IPS-18c (cell line): ENCODE measurements at regions not wholly inside any gene's neighbourhood (a gene's known extent, or its start where the extent isn't known, plus 50 kb on each side); places are given as distances from the start of the nearest gene placed in this dataset.

Experiments
- H3K4me3 ChIP-seq: 2 replicates; pipeline ENCODE4 v1.7.0; 2013; ENCODE audit warnings: low read depth, mild to moderate bottlenecking, low read length, moderate library complexity; ENCODE audit not compliant: insufficient read depth
- H3K9me3 ChIP-seq: one replicate; pipeline ENCODE4 v1.6.1; 2013; ENCODE audit warnings: mild to moderate bottlenecking, low read length, moderate library complexity; ENCODE audit not compliant: control insufficient read depth, insufficient read depth

GRCh38 chr9:87157366-87158031, 210.2 kb upstream of the GAS1 start:
- Histone ChIP-seq H3K9me3 (no peaks in the 10 kb centered on the region), H3K4me3 (no peak overlapping the region)

GRCh38 chr9:87158765-87159164, 211.5 kb upstream of the GAS1 start:
- H3K9me3 ChIP-seq = no peaks in the 10 kb centered on the region
- H3K4me3 ChIP-seq = no peak overlapping the region

GRCh38 chr9:87160148-87161102, 213.1 kb upstream of the GAS1 start:
- Histone ChIP-seq H3K9me3 (no peaks in the 10 kb centered on the region), H3K4me3 (no peak overlapping the region)

GRCh38 chr9:87167161-87167560, 219.9 kb upstream of the GAS1 start:
- no peak overlapping the region for H3K4me3 ChIP-seq
- H3K9me3 ChIP-seq = no peaks in the 10 kb centered on the region

- no peaks in the 10 kb centered on the region for H3K9me3 ChIP-seq
- H3K4me3 ChIP-seq = no peak overlapping the region
These were observed 220.3 kb upstream of the GAS1 start for GRCh38 chr9:87167582-87167981.

GRCh38 chr9:87178302-87178701, 231.0 kb upstream of the GAS1 start:
- Histone ChIP-seq H3K9me3 (no peaks in the 10 kb centered on the region), H3K4me3 (no peak overlapping the region)

- Histone ChIP-seq H3K9me3 (no peaks in the 10 kb centered on the region), H3K4me3 (no peak overlapping the region)
These were observed 232.4 kb upstream of the GAS1 start for GRCh38 chr9:87179553-87180340.

GRCh38 chr9:87180361-87180760, 233.1 kb upstream of the GAS1 start:
- no peak overlapping the region for H3K4me3 ChIP-seq
- H3K9me3 ChIP-seq = no peaks in the 10 kb centered on the region

GRCh38 chr9:87180841-87181240, 233.5 kb upstream of the GAS1 start:
- Histone ChIP-seq H3K4me3 (no peak overlapping the region), H3K9me3 (no peaks in the 10 kb centered on the region)

GRCh38 chr9:87181670-87182069, 234.4 kb upstream of the GAS1 start:
- no peaks in the 10 kb centered on the region for H3K9me3 ChIP-seq
- no peak overlapping the region for H3K4me3 ChIP-seq

- H3K4me3 ChIP-seq = no peak overlapping the region
- no peaks in the 10 kb centered on the region for H3K9me3 ChIP-seq
These were observed 237.8 kb upstream of the GAS1 start for GRCh38 chr9:87184956-87185642.

GRCh38 chr9:87187656-87188055, 240.3 kb upstream of the GAS1 start:
- Histone ChIP-seq H3K4me3 (no peak overlapping the region), H3K9me3 (no peaks in the 10 kb centered on the region)

GRCh38 chr9:87189006-87189405, 241.7 kb upstream of the GAS1 start:
- Histone ChIP-seq H3K4me3 (no peak overlapping the region), H3K9me3 (no peaks in the 10 kb centered on the region)

GRCh38 chr9:87193151-87193550, 245.8 kb upstream of the GAS1 start:
- no peaks in the 10 kb centered on the region for H3K9me3 ChIP-seq
- H3K4me3 ChIP-seq = no peak overlapping the region

- Histone ChIP-seq H3K9me3 (no peaks in the 10 kb centered on the region), H3K4me3 (no peak overlapping the region)
These were observed 246.9 kb upstream of the GAS1 start for GRCh38 chr9:87193925-87194868.

- Histone ChIP-seq H3K9me3 (no peaks in the 10 kb centered on the region), H3K4me3 (no peak overlapping the region)
These were observed 248.0 kb upstream of the GAS1 start for GRCh38 chr9:87195306-87195705.
